K562 (cell line): ENCODE measurements at regions not wholly inside any gene's neighbourhood (a gene's known extent, or its start where the extent isn't known, plus 50 kb on each side); places are given as distances from the start of the nearest gene placed in this dataset.

Source experiments
- ATAC-seq: fragments of 200-7000 bp; cut with Tn5 transposase; 3 replicates; pipeline ENCODE4 v1.9.1; 2020; ENCODE audit warnings: moderate library complexity
- BruUV-seq: library from RNA; stranded (reverse); fragments of 400-500 nt; replicated peaks from 2 replicates; lab custom pipeline; 2021; lab: Mats Ljungman, UMichigan
- CTCF ChIA-PET: fragments of 300-600 bp; formaldehyde crosslinking; extraction: SDS; loops from one replicate; lab custom pipeline; 2021; ENCODE audit warnings: low intra/inter-chr PET ratio; lab: Yijun Ruan, JAX
- POLR2A ChIA-PET: fragments of 300-600, 350-650 bp; sonication (Branson Sonifier 250); formaldehyde crosslinking; extraction: SDS; loops from one replicate; lab custom pipeline; 2021; ENCODE audit warnings: antibody characterized with exemption, inconsistent platforms; lab: Yijun Ruan, JAX
- DNase-seq, 4 experiments: peaks; one replicate each; pipeline versions ENCODE4 v3.0.0 to v3.0.0-alpha.2; 2011 to 2018; ENCODE audit warnings: low spot score in 3 of 4, mixed read lengths in 3 of 4; ENCODE audit errors: extremely low read depth in 1 of 4
- FAIRE-seq: peaks from 2 replicates; lab custom pipeline; 2011; peaks lifted over from hg19 to GRCh38; lab: Jason Lieb, UNC
- H2AFZ ChIP-seq: 2 replicates; pipeline ENCODE4 v1.6.0; 2011; ENCODE audit warnings: low read depth, low read length, control low read depth, inconsistent platforms
- H3K27ac ChIP-seq: fragments of 200-600 bp; 3 replicates; pipeline ENCODE4 v1.8.0; 2011; ENCODE audit warnings: low read depth, mild to moderate bottlenecking, control low read depth, inconsistent platforms, low read length, moderate library complexity, mixed read lengths; ENCODE audit errors: extremely low read depth
- H3K27me3 ChIP-seq, 2 experiments: fragments of 300-600 bp in 1 of 2; 2 replicates in 1 of 2; 3 replicates in 1 of 2; pipeline versions ENCODE4 v1.6.0 to v1.8.0; 2011; ENCODE audit warnings: inconsistent platforms in 2 of 2, low read length in 2 of 2, mild to moderate bottlenecking in 1 of 2, mixed read lengths in 1 of 2, moderate library complexity in 1 of 2; ENCODE audit not compliant: control insufficient read depth in 2 of 2, insufficient read depth in 2 of 2
- H3K36me3 ChIP-seq: fragments of 300-600 bp; 3 replicates; pipeline ENCODE4 v1.8.0; 2011; ENCODE audit warnings: mild to moderate bottlenecking, low read length, inconsistent platforms; ENCODE audit not compliant: control insufficient read depth, insufficient read depth
- H3K4me1 ChIP-seq, 2 experiments: fragments of 200-600 bp in 1 of 2; replicated peaks in 1 of 2; 2 replicates in 1 of 2; 3 replicates in 1 of 2; pipeline versions ENCODE4 v1.5.1 to v1.8.0; 2011; ENCODE audit warnings: inconsistent platforms in 2 of 2, low read length in 2 of 2, mild to moderate bottlenecking in 1 of 2, mixed read lengths in 1 of 2, moderate library complexity in 1 of 2; ENCODE audit not compliant: control insufficient read depth in 2 of 2, insufficient read depth in 2 of 2
- H3K4me2 ChIP-seq: 2 replicates; pipeline ENCODE4 v1.6.1; 2011; ENCODE audit warnings: low read length, control low read depth, inconsistent platforms, mixed read lengths; ENCODE audit not compliant: insufficient read depth
- H3K4me3 ChIP-seq: fragments of 200-600 bp; sonication (generic), shearing (Covaris generic); 2 replicates; pipeline ENCODE4 v1.5.1; 2016; ENCODE audit warnings: control low read depth, inconsistent platforms
- H3K79me2 ChIP-seq: fragments of 200-600 bp; 3 replicates; pipeline ENCODE4 v1.8.0; 2011; ENCODE audit warnings: low read length, inconsistent platforms; ENCODE audit not compliant: control insufficient read depth, insufficient read depth
- H3K9ac ChIP-seq, 2 experiments: 2 replicates each; pipeline versions ENCODE4 v1.6.0 to v1.6.1; 2011; ENCODE audit warnings: low read depth in 2 of 2, low read length in 2 of 2, control low read depth in 1 of 2, inconsistent platforms in 1 of 2, mild to moderate bottlenecking in 1 of 2, mixed read lengths in 1 of 2; ENCODE audit not compliant: insufficient read depth in 1 of 2
- H3K9me1 ChIP-seq: one replicate; pipeline ENCODE4 v1.6.0; 2011; ENCODE audit warnings: inconsistent platforms, mild to moderate bottlenecking, low read length, moderate library complexity; ENCODE audit not compliant: control insufficient read depth, insufficient read depth
- H3K9me3 ChIP-seq: replicated peaks from 2 replicates; pipeline ENCODE4 v1.5.1; 2011; ENCODE audit warnings: low read depth, low read length, inconsistent platforms; ENCODE audit not compliant: control insufficient read depth, insufficient read depth
- H4K20me1 ChIP-seq: replicated peaks from 2 replicates; pipeline ENCODE4 v1.6.1; 2011; ENCODE audit warnings: low read length, inconsistent platforms, mixed read lengths; ENCODE audit not compliant: control insufficient read depth, insufficient read depth
- IRF2 ChIP-seq: sonication (generic); formaldehyde crosslinking; IDR thresholded peaks from 2 replicates; pipeline ENCODE4 v1.8.1; 2022; ENCODE audit warnings: mild to moderate bottlenecking, missing genetic modification reagents
- MYBL2 ChIP-seq, 2 experiments: fragments of 450-650 bp in 1 of 2; sonication (generic) in 1 of 2; formaldehyde crosslinking in 1 of 2; IDR thresholded peaks; 2 replicates each; pipeline versions ENCODE4 v1.6.1 to v1.8.1; 2017 to 2022; ENCODE audit warnings: borderline replicate concordance in 1 of 2, inconsistent platforms in 1 of 2, low read depth in 1 of 2, mild to moderate bottlenecking in 1 of 2, missing genetic modification reagents in 1 of 2, moderate library complexity in 1 of 2
- ZNF274 ChIP-seq: IDR thresholded peaks from 2 replicates; pipeline ENCODE4 v1.6.1; 2011; ENCODE audit warnings: low read depth, mild to moderate bottlenecking, low read length, moderate library complexity, borderline replicate concordance
- WGBS: fragments of 100-300 bp; shearing (Covaris generic); methylation state at CpG from one replicate; pipeline ENCODE4 v1.1.6; 2016; ENCODE audit warnings: low coverage, mixed read lengths; ENCODE audit not compliant: insufficient coverage; ENCODE audit errors: missing lambda C conversion rate; 5-methylcytosine and 5-hydroxymethylcytosine counted together
- in situ Hi-C: fragments of 300-500 bp; cut with MboI; formaldehyde crosslinking; loops from 4 replicates; pipeline ENCODE4 v1.15.0; 2018; ENCODE audit warnings: inconsistent platforms, mixed read lengths
- intact Hi-C: fragments of 100-400 bp; cut with micrococcal nuclease; formaldehyde crosslinking; loops from 2 replicates; pipeline ENCODE4 v1.14.2; 2022

DNA sequence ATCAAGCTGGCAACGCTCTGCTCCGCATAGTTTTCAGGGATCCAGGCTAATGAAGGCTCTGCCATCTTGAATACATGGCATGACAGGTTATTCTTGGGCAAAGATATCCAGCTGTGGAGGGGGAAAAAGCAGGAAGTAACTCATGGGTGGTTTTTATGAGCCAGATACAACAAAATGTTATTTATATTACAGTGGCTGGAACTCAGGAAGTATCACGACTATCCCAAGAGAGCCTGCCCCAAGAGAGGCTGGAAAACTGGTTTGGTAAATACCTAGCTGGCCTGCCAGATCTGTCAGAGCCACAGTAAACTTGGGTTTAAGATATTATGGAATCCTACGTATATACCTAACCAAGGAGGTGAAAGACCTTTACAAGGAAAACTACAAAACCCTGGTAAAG is 462.8 kb upstream of the ANKRD30A start:
- no peaks in the 10 kb centered on the region for H3K27me3 ChIP-seq
- H3K79me2 ChIP-seq, result no peaks in the 10 kb centered on the region
- no peak for DNase-seq
- no peak overlapping the region for H2AFZ ChIP-seq
- no peak overlapping the region for H3K4me2 ChIP-seq
- no peaks in the 10 kb centered on the region for H3K4me1 ChIP-seq
- H3K4me3 ChIP-seq, result no peak overlapping the region
- no peak for TF ChIP-seq IRF2 (CRISPR knock-in tag)
- no peak for TF ChIP-seq ZNF274
- intact Hi-C loops (no loop called here), in situ Hi-C loops (no loop called here)
- H3K9me1 ChIP-seq, result no peaks in the 10 kb centered on the region
- POLR2A ChIA-PET, result no interaction called here
- no TSS peak for BruUV-seq
- no peak for FAIRE-seq
- H3K36me3 ChIP-seq, result no peaks in the 10 kb centered on the region
- no peak overlapping the region for H3K9ac ChIP-seq
- CTCF ChIA-PET, result no interaction called here
- 3% methylated on average over 4 of the region's 4 CpGs for WGBS
- ATAC-seq, result no peak
- no peaks in the 10 kb centered on the region for H3K9me3 ChIP-seq
- H4K20me1 ChIP-seq, result no peaks in the 10 kb centered on the region
- no peak overlapping the region for H3K27ac ChIP-seq

DNA sequence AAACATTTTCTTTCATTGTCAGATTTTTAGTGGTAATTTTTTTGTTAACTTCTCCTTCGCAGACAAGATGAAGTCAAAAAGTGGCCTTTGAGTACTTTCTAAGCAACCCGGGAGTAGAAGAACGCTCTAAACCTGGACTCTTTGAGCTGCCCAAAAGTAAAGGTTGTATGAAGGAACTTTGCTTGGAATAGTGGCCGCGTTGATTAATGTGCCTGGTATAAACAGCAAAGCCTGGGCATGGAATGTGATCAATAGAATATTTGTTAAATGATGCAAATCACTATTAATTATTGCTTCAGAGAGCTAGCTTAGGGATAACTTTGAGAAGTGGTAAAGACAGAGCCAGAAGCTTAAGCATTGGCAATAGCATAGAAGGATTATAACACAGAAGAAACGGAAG is 475.1 kb upstream of the ANKRD30A start:
- no peak for DNase-seq
- no peaks in the 10 kb centered on the region for H3K27me3 ChIP-seq
- H3K79me2 ChIP-seq, result no peaks in the 10 kb centered on the region
- ATAC-seq, result no peak
- H3K4me2 ChIP-seq, result no peak overlapping the region
- no peak for FAIRE-seq
- H3K9me3 ChIP-seq, result peaks cover 2% of the 10 kb centered on the region; the same call in 1 of the 2 replicates
- ChIA-PET CTCF (no interaction called here), POLR2A (no interaction called here)
- TF ChIP-seq MYBL2 (IDR thresholded peaks at IDR 0.05; ENCODE audit: low read depth) (no peak), MYBL2 (CRISPR knock-in tag; IDR thresholded peaks at IDR 0.05; ENCODE audit: borderline replicate concordance) (no peak)
- H3K4me1 ChIP-seq, result no peaks in the 10 kb centered on the region
- no peak overlapping the region for H3K9ac ChIP-seq
- no peaks in the 10 kb centered on the region for H3K9me1 ChIP-seq
- no peak overlapping the region for H3K27ac ChIP-seq
- H4K20me1 ChIP-seq, result no peaks in the 10 kb centered on the region
- 5% methylated on average over 6 of the region's 6 CpGs for WGBS
- no TSS peak for BruUV-seq
- in situ Hi-C loops, result no loop called here
- no peak overlapping the region for H3K4me3 ChIP-seq
- no peaks in the 10 kb centered on the region for H3K36me3 ChIP-seq
- H2AFZ ChIP-seq, result no peak overlapping the region
- intact Hi-C loops, result no loop called here
